Suppressor macrophage (primary cell): ENCODE measurements at regions not wholly inside any gene's neighbourhood (a gene's known extent, or its start where the extent isn't known, plus 50 kb on each side); places are given as distances from the start of the nearest gene placed in this dataset.

Experiments
- DNase-seq, 4 experiments: peaks; one replicate each; pipeline ENCODE4 v3.0.0-alpha.2; 2020 to 2022

GRCh38 chr15:37792351-37792750 is 142.1 kb upstream of the TMCO5A start:
- DNase-seq, result no peak

- DNase-seq, result peak in 1 of 4 experiments; percentile 2
Measured at GRCh38 chr15:37793851-37794250, 140.6 kb upstream of the TMCO5A start.

GRCh38 chr15:37794947-37795346 is 139.5 kb upstream of the TMCO5A start:
- no peak for DNase-seq

GRCh38 chr15:37801529-37801928 is 132.9 kb upstream of the TMCO5A start:
- no peak for DNase-seq

- DNase-seq, result no peak
Measured at GRCh38 chr15:37806808-37807207, 127.6 kb upstream of the TMCO5A start.

- no peak for DNase-seq
Measured at GRCh38 chr15:37810381-37810780, 124.1 kb upstream of the TMCO5A start.

GRCh38 chr15:37813306-37813705 is 121.1 kb upstream of the TMCO5A start:
- no peak for DNase-seq

GRCh38 chr15:37814847-37815515 is 119.5 kb upstream of the TMCO5A start:
- no peak for DNase-seq

- DNase-seq, result no peak
Measured at GRCh38 chr15:37818152-37818677, 116.2 kb upstream of the TMCO5A start.

- no peak for DNase-seq
Measured at GRCh38 chr15:37819191-37819590, 115.2 kb upstream of the TMCO5A start.

GRCh38 chr15:37820380-37821128 is 113.9 kb upstream of the TMCO5A start:
- no peak for DNase-seq

GRCh38 chr15:37823601-37824275 is 110.7 kb upstream of the TMCO5A start:
- DNase-seq, result no peak

GRCh38 chr15:37824717-37825382 is 109.6 kb upstream of the TMCO5A start:
- DNase-seq, result peak; percentile 30 to 62 (median 43)

- no peak for DNase-seq
Measured at GRCh38 chr15:37837276-37837675, 97.2 kb upstream of the TMCO5A start.

GRCh38 chr15:37847776-37848175 is 86.7 kb upstream of the TMCO5A start:
- DNase-seq, result no peak

- DNase-seq, result no peak
Measured at GRCh38 chr15:37856109-37856508, 78.3 kb upstream of the TMCO5A start.

- DNase-seq, result no peak
Measured at GRCh38 chr15:37860896-37861295, 73.5 kb upstream of the TMCO5A start.

GRCh38 chr15:37865687-37866086 is 68.8 kb upstream of the TMCO5A start:
- DNase-seq, result no peak

- no peak for DNase-seq
Measured at GRCh38 chr15:37870711-37871110, 63.7 kb upstream of the TMCO5A start.

GRCh38 chr15:37872661-37873060 is 61.8 kb upstream of the TMCO5A start:
- DNase-seq, result no peak

GRCh38 chr15:37873336-37873735 is 61.1 kb upstream of the TMCO5A start:
- no peak for DNase-seq

GRCh38 chr15:37876900-37877299 is 57.5 kb upstream of the TMCO5A start:
- DNase-seq, result no peak
